ENCODE measurements at regions not wholly inside any gene's neighbourhood (a gene's known extent, or its start where the extent isn't known, plus 50 kb on each side); places are given as distances from the start of the nearest gene placed in this dataset.

- TF ChIP-seq CTCF (conservative IDR thresholded peaks at IDR 0.05; ENCODE audit: low read depth, low read length) (no peak), EZH2phosphoT487 (IDR thresholded peaks at IDR 0.05; ENCODE audit: borderline replicate concordance, low read length) (no peak), EZH2 (IDR thresholded peaks at IDR 0.05; ENCODE audit: low read length, unreplicated experiment) (no peak)
Measured at GRCh38 chr4:53929311-53929710, 135.1 kb downstream of the CHIC2 start.
